ENCODE measurements at regions not wholly inside any gene's neighbourhood (a gene's known extent, or its start where the extent isn't known, plus 50 kb on each side); places are given as distances from the start of the nearest gene placed in this dataset.

GRCh38 chr15:35630985-35631384 is 85.0 kb upstream of the DPH6 start:
- H3K9me3 Mint-ChIP-seq: no peaks in the 10 kb centered on the region
- H3K4me1 Mint-ChIP-seq: no peaks in the 10 kb centered on the region
- no peak overlapping the region for H3K4me3 Mint-ChIP-seq
- H3K36me3 Mint-ChIP-seq (ENCODE audit: low read depth): no peaks in the 10 kb centered on the region
- ATAC-seq (replicated peaks): no peak
- peaks cover 20% of the 10 kb centered on the region for H3K27me3 Mint-ChIP-seq
- H3K27ac Mint-ChIP-seq: no peak overlapping the region

GRCh38 chr15:35633677-35634076 is 87.7 kb upstream of the DPH6 start:
- H3K4me3 Mint-ChIP-seq: no peak overlapping the region
- no peaks in the 10 kb centered on the region for H3K9me3 Mint-ChIP-seq
- H3K36me3 Mint-ChIP-seq (ENCODE audit: low read depth): no peaks in the 10 kb centered on the region
- no peak overlapping the region for H3K27ac Mint-ChIP-seq
- ATAC-seq (replicated peaks): no peak
- H3K4me1 Mint-ChIP-seq: no peaks in the 10 kb centered on the region
- peaks cover 26% of the 10 kb centered on the region for H3K27me3 Mint-ChIP-seq

- no peak for ATAC-seq (replicated peaks)
- Mint-ChIP-seq H3K36me3 (ENCODE audit: low read depth) (no peaks in the 10 kb centered on the region), H3K27me3 (peaks cover 11% of the 10 kb centered on the region), H3K9me3 (no peaks in the 10 kb centered on the region), H3K4me3 (no peak overlapping the region), H3K27ac (no peak overlapping the region), H3K4me1 (no peaks in the 10 kb centered on the region)
Observed at GRCh38 chr15:35646790-35647189, 100.8 kb upstream of the DPH6 start.

GRCh38 chr15:35647303-35647702 is 101.3 kb upstream of the DPH6 start:
- H3K4me3 Mint-ChIP-seq: no peak overlapping the region
- no peak overlapping the region for H3K27ac Mint-ChIP-seq
- no peaks in the 10 kb centered on the region for H3K9me3 Mint-ChIP-seq
- no peaks in the 10 kb centered on the region for H3K36me3 Mint-ChIP-seq (ENCODE audit: low read depth)
- no peak for ATAC-seq (replicated peaks)
- H3K27me3 Mint-ChIP-seq: peaks cover 11% of the 10 kb centered on the region
- H3K4me1 Mint-ChIP-seq: no peaks in the 10 kb centered on the region

GRCh38 chr15:35648941-35649340 is 103.0 kb upstream of the DPH6 start:
- Mint-ChIP-seq H3K4me1 (no peaks in the 10 kb centered on the region), H3K9me3 (no peaks in the 10 kb centered on the region), H3K27me3 (peaks cover 15% of the 10 kb centered on the region), H3K27ac (no peak overlapping the region), H3K4me3 (no peak overlapping the region), H3K36me3 (ENCODE audit: low read depth) (no peaks in the 10 kb centered on the region)
- ATAC-seq (replicated peaks): no peak

GRCh38 chr15:35649575-35649974 is 103.6 kb upstream of the DPH6 start:
- peaks cover 20% of the 10 kb centered on the region for H3K27me3 Mint-ChIP-seq
- H3K4me1 Mint-ChIP-seq: no peaks in the 10 kb centered on the region
- ATAC-seq (replicated peaks): no peak
- H3K4me3 Mint-ChIP-seq: no peak overlapping the region
- no peaks in the 10 kb centered on the region for H3K9me3 Mint-ChIP-seq
- no peaks in the 10 kb centered on the region for H3K36me3 Mint-ChIP-seq (ENCODE audit: low read depth)
- H3K27ac Mint-ChIP-seq: no peak overlapping the region

GRCh38 chr15:35654332-35654731 is 108.4 kb upstream of the DPH6 start:
- no peak for ATAC-seq (replicated peaks)
- Mint-ChIP-seq H3K9me3 (no peaks in the 10 kb centered on the region), H3K4me3 (no peak overlapping the region), H3K27ac (no peak overlapping the region), H3K4me1 (peaks cover 5% of the 10 kb centered on the region), H3K36me3 (ENCODE audit: low read depth) (no peaks in the 10 kb centered on the region), H3K27me3 (peaks cover 18% of the 10 kb centered on the region)

GRCh38 chr15:35657679-35658311 is 111.8 kb upstream of the DPH6 start:
- Mint-ChIP-seq H3K4me1 (peaks cover 5% of the 10 kb centered on the region), H3K4me3 (peak overlapping the region; percentile 12), H3K36me3 (ENCODE audit: low read depth) (no peaks in the 10 kb centered on the region), H3K9me3 (peaks cover 3% of the 10 kb centered on the region), H3K27me3 (peaks cover 27% of the 10 kb centered on the region), H3K27ac (peak overlapping the region; percentile 29)
- peak; percentile 91 for ATAC-seq (replicated peaks)

- Mint-ChIP-seq H3K4me3 (no peak overlapping the region), H3K4me1 (no peaks in the 10 kb centered on the region), H3K27ac (no peak overlapping the region), H3K9me3 (peaks cover 3% of the 10 kb centered on the region), H3K27me3 (peaks cover 17% of the 10 kb centered on the region), H3K36me3 (ENCODE audit: low read depth) (no peaks in the 10 kb centered on the region)
- ATAC-seq (replicated peaks): no peak
Observed at GRCh38 chr15:35663956-35664355, 118.0 kb upstream of the DPH6 start.

- H3K4me3 Mint-ChIP-seq: no peak overlapping the region
- H3K36me3 Mint-ChIP-seq (ENCODE audit: low read depth): no peaks in the 10 kb centered on the region
- no peak for ATAC-seq (replicated peaks)
- H3K9me3 Mint-ChIP-seq: no peaks in the 10 kb centered on the region
- H3K27ac Mint-ChIP-seq: no peak overlapping the region
- no peaks in the 10 kb centered on the region for H3K4me1 Mint-ChIP-seq
- H3K27me3 Mint-ChIP-seq: peaks cover 7% of the 10 kb centered on the region
Observed at GRCh38 chr15:35665896-35666536, 120.1 kb upstream of the DPH6 start.

- H3K4me1 Mint-ChIP-seq: peaks cover 3% of the 10 kb centered on the region
- H3K36me3 Mint-ChIP-seq (ENCODE audit: low read depth): no peaks in the 10 kb centered on the region
- H3K9me3 Mint-ChIP-seq: no peaks in the 10 kb centered on the region
- H3K27me3 Mint-ChIP-seq: peaks cover 6% of the 10 kb centered on the region
- no peak overlapping the region for H3K27ac Mint-ChIP-seq
- ATAC-seq (replicated peaks): no peak
- no peak overlapping the region for H3K4me3 Mint-ChIP-seq
Observed at GRCh38 chr15:35667908-35668307, 121.9 kb upstream of the DPH6 start.

- no peak for ATAC-seq (replicated peaks)
- peaks cover 9% of the 10 kb centered on the region for H3K4me1 Mint-ChIP-seq
- peaks cover 8% of the 10 kb centered on the region for H3K27me3 Mint-ChIP-seq
- no peak overlapping the region for H3K27ac Mint-ChIP-seq
- no peaks in the 10 kb centered on the region for H3K9me3 Mint-ChIP-seq
- no peaks in the 10 kb centered on the region for H3K36me3 Mint-ChIP-seq (ENCODE audit: low read depth)
- H3K4me3 Mint-ChIP-seq: no peak overlapping the region
Observed at GRCh38 chr15:35669021-35669420, 123.1 kb upstream of the DPH6 start.

GRCh38 chr15:35669432-35670045 is 123.6 kb upstream of the DPH6 start:
- ATAC-seq (replicated peaks): peak; percentile 50
- Mint-ChIP-seq H3K27me3 (peaks cover 6% of the 10 kb centered on the region), H3K27ac (no peak overlapping the region), H3K4me3 (no peak overlapping the region), H3K4me1 (peaks cover 9% of the 10 kb centered on the region), H3K9me3 (no peaks in the 10 kb centered on the region), H3K36me3 (ENCODE audit: low read depth) (no peaks in the 10 kb centered on the region)

GRCh38 chr15:35671197-35671596 is 125.2 kb upstream of the DPH6 start:
- H3K9me3 Mint-ChIP-seq: no peaks in the 10 kb centered on the region
- H3K27ac Mint-ChIP-seq: no peak overlapping the region
- H3K4me1 Mint-ChIP-seq: peaks cover 9% of the 10 kb centered on the region
- no peak overlapping the region for H3K4me3 Mint-ChIP-seq
- H3K36me3 Mint-ChIP-seq (ENCODE audit: low read depth): no peaks in the 10 kb centered on the region
- no peak for ATAC-seq (replicated peaks)
- peaks cover 4% of the 10 kb centered on the region for H3K27me3 Mint-ChIP-seq

GRCh38 chr15:35671981-35672380 is 126.0 kb upstream of the DPH6 start:
- no peaks in the 10 kb centered on the region for H3K9me3 Mint-ChIP-seq
- no peak overlapping the region for H3K4me3 Mint-ChIP-seq
- ATAC-seq (replicated peaks): no peak
- H3K36me3 Mint-ChIP-seq (ENCODE audit: low read depth): no peaks in the 10 kb centered on the region
- peaks cover 9% of the 10 kb centered on the region for H3K4me1 Mint-ChIP-seq
- no peak overlapping the region for H3K27ac Mint-ChIP-seq
- H3K27me3 Mint-ChIP-seq: peaks cover 4% of the 10 kb centered on the region

Measured in activated T-helper 17 cell treated with anti-CD3 and anti-CD28 coated beads, Interleukin-2, amount 50 U/mL, for 72 hours (primary cell).